ENCODE measurements at regions not wholly inside any gene's neighbourhood (a gene's known extent, or its start where the extent isn't known, plus 50 kb on each side); places are given as distances from the start of the nearest gene placed in this dataset.

DNA sequence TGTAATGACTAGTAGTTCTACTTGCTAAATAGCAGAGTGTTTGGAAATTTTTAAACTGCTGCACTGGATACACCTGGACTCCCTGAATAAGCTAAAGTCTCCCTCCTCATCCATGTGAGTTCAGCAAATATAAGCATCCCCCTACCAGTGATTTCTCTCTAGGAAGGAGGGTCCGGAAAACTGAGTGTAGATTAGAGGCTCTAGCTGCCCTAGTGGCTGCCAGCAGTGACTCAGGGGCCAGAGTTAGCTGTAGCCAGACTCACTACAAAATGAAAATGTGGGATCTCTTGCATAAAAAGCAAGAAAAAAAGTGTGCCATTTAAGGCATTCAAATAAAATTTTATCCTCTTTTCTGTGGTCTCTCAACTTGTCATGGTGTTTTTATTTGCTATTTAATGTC is 485.0 kb upstream of the ATP11B start:
- Histone ChIP-seq H3K4me3 (ENCODE audit: low read depth in 1 of 3, low read length in 3 of 3) (no peak overlapping the region), H3K9me3 (ENCODE audit: control insufficient read depth in 4 of 4, low read length in 3 of 4) (no peaks in the 10 kb centered on the region), H3K27ac (ENCODE audit: low read depth in 1 of 2, low read length in 2 of 2) (no peak overlapping the region), H3K4me1 (ENCODE audit: control insufficient read depth in 4 of 4, insufficient read depth in 4 of 4, low read length in 3 of 4) (no peaks in the 10 kb centered on the region), H3K9ac (ENCODE audit: low read depth in 1 of 2, low read length in 2 of 2) (no peak overlapping the region), H3K27me3 (ENCODE audit: control insufficient read depth in 4 of 4, insufficient read depth in 4 of 4, low read length in 3 of 4) (no peaks in the 10 kb centered on the region), H3K36me3 (ENCODE audit: control insufficient read depth in 4 of 4, insufficient read depth in 3 of 4, low read depth in 1 of 4, low read length in 3 of 4) (no peaks in the 10 kb centered on the region)
- 75% methylated on average over 1 of the region's 1 CpG for WGBS
- TF ChIP-seq TAF1 (conservative IDR thresholded peaks at IDR 0.05) (no peak), NR2F2 (IDR thresholded peaks at IDR 0.05) (no peak), JUND (IDR thresholded peaks at IDR 0.05) (no peak), YY1 (IDR thresholded peaks at IDR 0.05) (no peak), RAD21 (IDR thresholded peaks at IDR 0.05) (no peak), HNF4A (conservative IDR thresholded peaks at IDR 0.05) (no peak), RXRA (IDR thresholded peaks at IDR 0.05) (no peak), GABPA (IDR thresholded peaks at IDR 0.05 in 1 of 2, conservative IDR thresholded peaks at IDR 0.05 in 1 of 2) (no peak), FOXA1 (IDR thresholded peaks at IDR 0.05) (no peak), HNF4G (IDR thresholded peaks at IDR 0.05) (no peak)
- TF ChIP-seq, protein P1, sequence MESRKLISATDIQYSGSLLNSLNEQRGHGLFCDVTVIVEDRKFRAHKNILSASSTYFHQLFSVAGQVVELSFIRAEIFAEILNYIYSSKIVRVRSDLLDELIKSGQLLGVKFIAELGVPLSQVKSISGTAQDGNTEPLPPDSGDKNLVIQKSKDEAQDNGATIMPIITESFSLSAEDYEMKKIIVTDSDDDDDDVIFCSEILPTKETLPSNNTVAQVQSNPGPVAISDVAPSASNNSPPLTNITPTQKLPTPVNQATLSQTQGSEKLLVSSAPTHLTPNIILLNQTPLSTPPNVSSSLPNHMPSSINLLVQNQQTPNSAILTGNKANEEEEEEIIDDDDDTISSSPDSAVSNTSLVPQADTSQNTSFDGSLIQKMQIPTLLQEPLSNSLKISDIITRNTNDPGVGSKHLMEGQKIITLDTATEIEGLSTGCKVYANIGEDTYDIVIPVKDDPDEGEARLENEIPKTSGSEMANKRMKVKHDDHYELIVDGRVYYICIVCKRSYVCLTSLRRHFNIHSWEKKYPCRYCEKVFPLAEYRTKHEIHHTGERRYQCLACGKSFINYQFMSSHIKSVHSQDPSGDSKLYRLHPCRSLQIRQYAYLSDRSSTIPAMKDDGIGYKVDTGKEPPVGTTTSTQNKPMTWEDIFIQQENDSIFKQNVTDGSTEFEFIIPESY (IDR thresholded peaks at IDR 0.05), result no peak
- TF ChIP-seq, protein P2, sequence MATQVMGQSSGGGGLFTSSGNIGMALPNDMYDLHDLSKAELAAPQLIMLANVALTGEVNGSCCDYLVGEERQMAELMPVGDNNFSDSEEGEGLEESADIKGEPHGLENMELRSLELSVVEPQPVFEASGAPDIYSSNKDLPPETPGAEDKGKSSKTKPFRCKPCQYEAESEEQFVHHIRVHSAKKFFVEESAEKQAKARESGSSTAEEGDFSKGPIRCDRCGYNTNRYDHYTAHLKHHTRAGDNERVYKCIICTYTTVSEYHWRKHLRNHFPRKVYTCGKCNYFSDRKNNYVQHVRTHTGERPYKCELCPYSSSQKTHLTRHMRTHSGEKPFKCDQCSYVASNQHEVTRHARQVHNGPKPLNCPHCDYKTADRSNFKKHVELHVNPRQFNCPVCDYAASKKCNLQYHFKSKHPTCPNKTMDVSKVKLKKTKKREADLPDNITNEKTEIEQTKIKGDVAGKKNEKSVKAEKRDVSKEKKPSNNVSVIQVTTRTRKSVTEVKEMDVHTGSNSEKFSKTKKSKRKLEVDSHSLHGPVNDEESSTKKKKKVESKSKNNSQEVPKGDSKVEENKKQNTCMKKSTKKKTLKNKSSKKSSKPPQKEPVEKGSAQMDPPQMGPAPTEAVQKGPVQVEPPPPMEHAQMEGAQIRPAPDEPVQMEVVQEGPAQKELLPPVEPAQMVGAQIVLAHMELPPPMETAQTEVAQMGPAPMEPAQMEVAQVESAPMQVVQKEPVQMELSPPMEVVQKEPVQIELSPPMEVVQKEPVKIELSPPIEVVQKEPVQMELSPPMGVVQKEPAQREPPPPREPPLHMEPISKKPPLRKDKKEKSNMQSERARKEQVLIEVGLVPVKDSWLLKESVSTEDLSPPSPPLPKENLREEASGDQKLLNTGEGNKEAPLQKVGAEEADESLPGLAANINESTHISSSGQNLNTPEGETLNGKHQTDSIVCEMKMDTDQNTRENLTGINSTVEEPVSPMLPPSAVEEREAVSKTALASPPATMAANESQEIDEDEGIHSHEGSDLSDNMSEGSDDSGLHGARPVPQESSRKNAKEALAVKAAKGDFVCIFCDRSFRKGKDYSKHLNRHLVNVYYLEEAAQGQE (IDR thresholded peaks at IDR 0.05), result no peak
- TF ChIP-seq, protein P3, sequence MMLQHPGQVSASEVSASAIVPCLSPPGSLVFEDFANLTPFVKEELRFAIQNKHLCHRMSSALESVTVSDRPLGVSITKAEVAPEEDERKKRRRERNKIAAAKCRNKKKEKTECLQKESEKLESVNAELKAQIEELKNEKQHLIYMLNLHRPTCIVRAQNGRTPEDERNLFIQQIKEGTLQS (IDR thresholded peaks at IDR 0.05), result no peak
- TF ChIP-seq, protein P4, sequence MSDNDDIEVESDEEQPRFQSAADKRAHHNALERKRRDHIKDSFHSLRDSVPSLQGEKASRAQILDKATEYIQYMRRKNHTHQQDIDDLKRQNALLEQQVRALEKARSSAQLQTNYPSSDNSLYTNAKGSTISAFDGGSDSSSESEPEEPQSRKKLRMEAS (IDR thresholded peaks at IDR 0.05), result no peak
- DNase-seq (ENCODE audit: low spot score), result no peak

DNA sequence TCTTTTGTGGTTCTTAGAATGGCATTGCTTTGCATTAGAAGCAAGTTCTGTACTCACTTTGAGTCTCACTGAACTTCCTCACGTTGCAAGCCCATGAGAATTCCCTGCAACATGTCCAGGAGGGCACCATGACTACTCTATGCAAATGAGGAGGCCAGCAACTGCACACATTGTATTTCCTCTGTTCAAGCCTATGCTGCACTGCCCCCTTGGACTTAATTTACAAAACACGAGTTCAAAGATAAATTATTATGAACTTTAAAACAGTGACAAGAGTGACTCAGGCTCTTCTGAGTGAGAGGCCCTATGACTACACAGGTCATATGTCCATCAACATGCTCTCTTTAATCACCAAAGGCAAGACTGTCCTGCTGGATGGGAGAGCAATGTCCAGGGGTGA is 484.2 kb upstream of the ATP11B start:
- TF ChIP-seq GABPA (IDR thresholded peaks at IDR 0.05 in 1 of 2, conservative IDR thresholded peaks at IDR 0.05 in 1 of 2) (no peak), RXRA (IDR thresholded peaks at IDR 0.05) (no peak), YY1 (IDR thresholded peaks at IDR 0.05) (no peak), RAD21 (IDR thresholded peaks at IDR 0.05) (no peak), NR2F2 (IDR thresholded peaks at IDR 0.05) (no peak), TAF1 (conservative IDR thresholded peaks at IDR 0.05) (no peak), HNF4G (IDR thresholded peaks at IDR 0.05) (no peak), JUND (IDR thresholded peaks at IDR 0.05) (no peak), EGR1 (IDR thresholded peaks at IDR 0.05; ENCODE audit: low read depth in 2 of 2) (no peak), FOXA1 (IDR thresholded peaks at IDR 0.05) (no peak), HNF4A (conservative IDR thresholded peaks at IDR 0.05) (no peak)
- TF ChIP-seq, protein P5, sequence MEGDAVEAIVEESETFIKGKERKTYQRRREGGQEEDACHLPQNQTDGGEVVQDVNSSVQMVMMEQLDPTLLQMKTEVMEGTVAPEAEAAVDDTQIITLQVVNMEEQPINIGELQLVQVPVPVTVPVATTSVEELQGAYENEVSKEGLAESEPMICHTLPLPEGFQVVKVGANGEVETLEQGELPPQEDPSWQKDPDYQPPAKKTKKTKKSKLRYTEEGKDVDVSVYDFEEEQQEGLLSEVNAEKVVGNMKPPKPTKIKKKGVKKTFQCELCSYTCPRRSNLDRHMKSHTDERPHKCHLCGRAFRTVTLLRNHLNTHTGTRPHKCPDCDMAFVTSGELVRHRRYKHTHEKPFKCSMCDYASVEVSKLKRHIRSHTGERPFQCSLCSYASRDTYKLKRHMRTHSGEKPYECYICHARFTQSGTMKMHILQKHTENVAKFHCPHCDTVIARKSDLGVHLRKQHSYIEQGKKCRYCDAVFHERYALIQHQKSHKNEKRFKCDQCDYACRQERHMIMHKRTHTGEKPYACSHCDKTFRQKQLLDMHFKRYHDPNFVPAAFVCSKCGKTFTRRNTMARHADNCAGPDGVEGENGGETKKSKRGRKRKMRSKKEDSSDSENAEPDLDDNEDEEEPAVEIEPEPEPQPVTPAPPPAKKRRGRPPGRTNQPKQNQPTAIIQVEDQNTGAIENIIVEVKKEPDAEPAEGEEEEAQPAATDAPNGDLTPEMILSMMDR (IDR thresholded peaks at IDR 0.05; ENCODE audit: low read depth, low read length, missing input control), result no peak
- TF ChIP-seq, protein P1 (IDR thresholded peaks at IDR 0.05), result no peak
- TF ChIP-seq, protein P4 (IDR thresholded peaks at IDR 0.05), result no peak
- TF ChIP-seq, protein P2 (IDR thresholded peaks at IDR 0.05), result no peak
- no peak for DNase-seq (ENCODE audit: low spot score)
- WGBS, result 20% methylated on average over 2 of the region's 2 CpGs
- Histone ChIP-seq H3K36me3 (ENCODE audit: control insufficient read depth in 4 of 4, insufficient read depth in 3 of 4, low read depth in 1 of 4, low read length in 3 of 4) (no peaks in the 10 kb centered on the region), H3K9me3 (ENCODE audit: control insufficient read depth in 4 of 4, low read length in 3 of 4) (no peaks in the 10 kb centered on the region), H3K4me3 (ENCODE audit: low read depth in 1 of 3, low read length in 3 of 3) (no peak overlapping the region), H3K9ac (ENCODE audit: low read depth in 1 of 2, low read length in 2 of 2) (no peak overlapping the region), H3K27me3 (ENCODE audit: control insufficient read depth in 4 of 4, insufficient read depth in 4 of 4, low read length in 3 of 4) (no peaks in the 10 kb centered on the region), H3K4me1 (ENCODE audit: control insufficient read depth in 4 of 4, insufficient read depth in 4 of 4, low read length in 3 of 4) (no peaks in the 10 kb centered on the region), H3K27ac (ENCODE audit: low read depth in 1 of 2, low read length in 2 of 2) (no peak overlapping the region)
